Hematopoietic multipotent progenitor cell treated with erythropoietin and hydrocortisone succinate and interleukin-3 and kit ligand, for 6 days (in vitro differentiated cells): ENCODE measurements at regions not wholly inside any gene's neighbourhood (a gene's known extent, or its start where the extent isn't known, plus 50 kb on each side); places are given as distances from the start of the nearest gene placed in this dataset.

ENCODE experiments used
- DNase-seq: peaks from one replicate; pipeline ENCODE4 v3.0.0-alpha.2; 2015

DNA sequence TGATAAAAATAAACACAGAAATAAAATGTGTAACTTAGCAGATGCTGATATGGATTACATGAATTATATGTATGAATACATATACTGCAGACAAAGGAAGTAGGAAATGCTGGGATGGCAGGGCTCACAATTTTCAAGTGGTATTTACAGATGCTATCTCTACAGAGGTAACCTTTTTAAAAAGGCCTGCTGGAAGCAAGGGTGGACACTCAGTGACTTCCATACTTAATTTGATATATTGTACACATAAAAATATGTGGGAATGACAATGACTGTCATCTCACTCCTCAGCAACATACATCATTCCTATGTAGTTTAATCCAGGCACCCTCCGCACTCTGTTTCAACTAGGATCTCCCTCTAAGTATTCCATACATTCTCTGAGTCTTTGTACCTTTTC lies 452.9 kb downstream of the DTHD1 start:
- DNase-seq: no peak

GRCh38 chr4:36737691-36738090 lies 456.3 kb downstream of the DTHD1 start:
- no peak for DNase-seq

DNA sequence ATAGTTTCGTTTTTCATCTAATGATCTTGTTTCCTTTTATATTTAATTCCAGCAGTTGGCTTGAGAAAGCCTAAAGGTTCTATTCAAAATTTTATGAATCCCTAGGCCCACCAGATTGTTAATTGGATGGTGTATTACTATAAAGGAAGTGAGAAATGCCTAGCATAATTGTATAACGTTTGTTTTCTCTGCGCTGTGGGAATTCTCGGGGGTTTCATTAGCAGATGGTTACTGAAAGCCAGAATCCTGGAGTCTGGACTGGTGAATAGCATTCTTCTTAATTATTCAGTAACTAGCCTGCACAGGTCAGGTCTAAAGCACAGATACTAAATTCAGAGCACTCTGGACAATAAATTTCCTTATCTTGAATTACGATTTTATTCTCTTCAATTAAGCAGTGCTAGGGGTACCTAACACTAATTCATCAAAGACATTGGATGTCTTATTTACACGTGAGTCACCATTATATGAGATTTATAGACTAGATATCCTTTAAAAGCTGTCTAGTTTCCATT lies 459.4 kb downstream of the DTHD1 start:
- DNase-seq: no peak

DNA sequence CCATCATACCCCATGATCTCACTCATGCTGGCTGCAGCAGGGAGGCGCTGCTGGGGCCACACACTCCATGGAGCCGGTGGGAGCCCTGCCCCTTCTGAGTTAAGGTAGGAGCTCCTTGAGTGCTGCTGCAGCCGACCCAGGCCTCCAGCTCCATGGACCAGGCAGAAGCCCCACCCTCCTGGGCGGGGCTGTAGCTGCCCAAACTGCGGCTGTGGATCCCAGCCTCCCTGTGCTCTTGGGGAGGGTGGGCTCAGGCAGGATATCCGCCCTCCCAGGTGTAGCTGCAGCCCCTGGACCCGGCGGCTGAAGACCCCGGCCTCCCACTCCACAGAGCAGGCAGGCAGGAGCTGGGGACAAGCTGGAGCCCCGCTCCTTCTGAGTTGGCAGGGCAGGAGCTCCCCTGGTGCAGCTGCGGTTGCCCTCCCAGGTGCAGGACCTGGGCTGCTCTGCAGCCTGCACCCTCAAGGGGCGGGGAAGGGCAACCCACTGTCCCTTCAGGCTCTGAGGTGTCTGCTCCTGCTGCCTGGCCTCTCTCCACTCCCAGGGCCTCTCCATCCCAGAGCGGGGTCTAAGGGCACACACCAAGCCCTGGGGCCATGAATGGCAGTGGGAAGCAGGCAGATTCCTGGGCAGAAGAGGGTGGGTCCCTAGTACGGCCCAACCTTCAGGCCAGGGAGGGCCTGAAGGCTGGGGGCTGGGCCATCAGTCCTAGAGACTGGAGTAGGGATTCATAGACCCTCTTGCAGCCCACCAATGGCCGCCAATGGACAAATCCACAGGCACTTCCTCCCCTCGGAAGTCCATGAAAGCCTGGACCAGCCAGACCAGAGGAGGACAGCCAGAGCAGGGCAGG lies 466.1 kb downstream of the DTHD1 start:
- no peak for DNase-seq

- DNase-seq: no peak
Observed at GRCh38 chr4:36753048-36753447, 471.6 kb downstream of the DTHD1 start.

DNA sequence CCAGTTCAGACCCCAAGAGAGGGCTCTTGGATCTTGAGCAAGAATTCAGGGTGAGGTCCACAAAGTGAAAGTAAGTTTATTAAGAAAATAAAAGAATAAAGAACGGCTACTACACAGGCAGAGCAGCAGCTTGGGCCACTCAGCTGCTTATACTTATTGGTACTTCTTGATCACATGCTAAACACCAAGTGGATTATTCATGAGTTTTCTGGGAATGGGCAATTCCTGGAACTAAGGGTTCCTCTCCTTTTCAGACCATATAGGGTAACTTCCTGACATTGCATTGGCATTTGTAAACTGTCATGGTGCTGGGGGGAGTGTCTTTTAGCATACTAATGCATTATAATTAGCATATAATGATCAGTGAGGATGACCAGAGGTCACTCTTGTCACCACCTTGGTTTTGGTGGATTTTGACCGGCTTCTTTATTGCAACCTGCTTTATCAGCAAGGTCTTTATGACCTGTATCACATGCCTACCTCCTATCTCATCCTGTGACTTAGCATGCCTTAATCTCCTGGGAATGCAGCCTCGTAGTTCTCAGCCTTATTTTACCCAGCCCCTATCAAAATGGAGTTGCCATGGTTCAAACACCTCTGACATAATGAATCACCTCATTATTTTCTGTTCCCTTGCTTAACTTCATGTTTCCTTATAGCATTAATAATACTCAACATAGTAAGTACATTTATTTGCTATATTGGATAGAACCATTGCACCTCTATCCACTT lies 476.3 kb downstream of the DTHD1 start:
- DNase-seq: no peak

DNA sequence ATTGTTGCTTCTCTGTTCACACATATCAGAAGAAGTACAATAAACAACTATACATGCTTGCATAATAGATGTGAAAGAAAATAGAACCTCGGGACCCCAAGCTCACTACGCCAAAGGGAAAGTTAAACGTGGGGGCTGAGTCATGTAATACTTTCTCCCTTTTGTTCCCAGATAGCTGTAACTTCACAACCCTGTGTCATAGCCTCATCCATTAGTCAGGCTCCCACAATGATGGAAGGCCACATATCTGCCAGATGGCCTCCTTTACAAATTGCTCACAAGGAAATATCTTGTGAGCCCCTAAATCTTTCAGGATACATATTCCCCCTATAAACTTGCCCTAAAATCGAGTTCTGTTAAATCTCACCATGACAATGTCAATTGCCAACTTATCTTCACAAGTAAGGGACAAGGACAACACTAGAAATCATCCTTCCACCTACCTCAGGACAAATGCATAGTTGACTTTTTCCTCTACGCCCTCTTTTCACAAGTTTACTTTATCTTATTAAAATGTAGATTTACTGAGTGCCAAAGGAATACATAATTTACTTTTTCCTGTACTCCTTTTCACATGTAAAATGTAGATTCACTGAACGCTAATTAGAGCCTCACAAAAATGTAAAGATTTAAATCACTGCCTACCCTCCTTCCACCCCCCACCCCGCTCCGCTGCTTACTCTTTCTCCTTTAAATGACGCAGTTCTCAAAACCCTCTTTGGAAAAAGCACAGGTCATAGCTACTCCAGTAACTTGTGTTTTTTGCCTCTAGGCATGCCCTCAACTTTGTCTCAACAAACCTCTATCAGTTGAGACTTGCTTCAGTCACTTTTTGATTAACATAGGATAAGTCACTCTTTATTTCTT lies 477.1 kb downstream of the DTHD1 start:
- DNase-seq: no peak

- DNase-seq: no peak
Observed at GRCh38 chr4:36761607-36762006, 480.2 kb downstream of the DTHD1 start.

DNA sequence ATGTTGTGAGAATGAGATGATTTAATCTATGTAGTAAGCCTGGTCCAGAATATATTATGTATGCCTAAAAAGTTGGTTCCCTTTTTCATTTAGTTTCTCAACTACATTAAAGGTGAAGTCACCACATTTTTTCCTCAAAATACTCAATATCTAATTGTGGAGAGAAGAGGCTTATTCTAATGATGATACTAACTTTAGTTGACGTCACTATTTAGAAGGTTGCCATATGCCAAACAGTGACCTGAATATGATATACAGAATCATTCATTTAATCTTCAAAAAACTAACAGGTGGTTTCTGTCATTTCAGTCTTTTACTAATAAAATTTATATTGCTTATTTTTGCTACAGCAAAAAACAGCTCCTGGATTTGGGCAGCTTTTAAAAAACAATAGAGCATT lies 480.7 kb upstream of the NWD2 start:
- DNase-seq: no peak

DNA sequence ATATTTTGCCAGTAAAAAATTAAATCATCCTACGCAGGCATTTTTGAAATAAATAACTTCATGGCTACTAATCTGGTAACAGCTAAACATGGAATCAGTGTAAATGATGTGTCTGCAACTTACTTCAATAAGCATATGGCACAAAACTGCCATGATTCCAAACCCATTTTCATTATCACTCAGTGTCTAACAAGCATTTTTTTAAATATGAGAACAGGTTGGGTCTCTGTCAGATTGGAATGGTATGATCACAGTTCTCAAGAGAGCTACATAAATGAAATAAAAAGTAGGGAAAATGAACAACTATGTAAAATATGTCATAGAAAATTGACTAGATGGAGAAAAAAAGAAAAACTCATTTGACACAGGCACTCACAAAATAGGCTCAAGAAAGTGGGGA lies 476.9 kb upstream of the NWD2 start:
- DNase-seq: no peak

DNA sequence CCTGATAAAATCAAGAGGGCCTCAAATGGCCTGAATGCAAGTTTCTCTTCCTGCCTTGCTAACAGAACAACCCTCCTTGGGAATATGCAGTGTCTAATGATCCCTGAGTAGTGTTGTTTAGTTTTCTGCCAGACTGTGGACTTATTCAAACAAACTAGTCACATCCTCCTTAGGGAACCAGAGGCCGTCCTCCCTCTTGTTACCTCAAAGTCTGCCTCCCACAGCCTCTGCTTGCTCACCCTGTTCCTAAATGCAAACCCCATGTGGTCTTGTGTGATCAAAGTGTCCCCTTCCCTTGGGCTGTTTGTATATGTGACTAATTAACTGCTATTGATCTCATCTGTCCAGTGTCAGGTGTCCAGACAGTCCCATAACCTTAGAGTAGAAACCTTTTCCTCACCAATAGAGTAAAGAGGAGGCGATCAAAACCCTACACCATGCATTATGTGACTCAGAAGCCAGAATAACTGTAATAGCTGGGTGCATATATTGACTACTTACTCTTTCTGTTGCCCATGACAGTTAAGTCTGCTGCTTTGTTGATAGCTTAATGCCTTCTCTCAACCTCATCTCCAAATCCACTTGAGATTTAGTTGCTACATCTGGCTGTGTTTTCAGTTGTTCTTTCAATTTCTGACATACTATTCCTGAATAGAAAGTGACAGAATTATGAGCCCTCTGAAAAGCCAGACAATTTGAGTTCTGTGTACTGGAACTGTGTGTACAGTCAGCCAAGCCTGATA lies 473.0 kb upstream of the NWD2 start:
- DNase-seq: no peak

- DNase-seq: no peak
Observed at GRCh38 chr4:36772154-36772516, 472.4 kb upstream of the NWD2 start.

DNA sequence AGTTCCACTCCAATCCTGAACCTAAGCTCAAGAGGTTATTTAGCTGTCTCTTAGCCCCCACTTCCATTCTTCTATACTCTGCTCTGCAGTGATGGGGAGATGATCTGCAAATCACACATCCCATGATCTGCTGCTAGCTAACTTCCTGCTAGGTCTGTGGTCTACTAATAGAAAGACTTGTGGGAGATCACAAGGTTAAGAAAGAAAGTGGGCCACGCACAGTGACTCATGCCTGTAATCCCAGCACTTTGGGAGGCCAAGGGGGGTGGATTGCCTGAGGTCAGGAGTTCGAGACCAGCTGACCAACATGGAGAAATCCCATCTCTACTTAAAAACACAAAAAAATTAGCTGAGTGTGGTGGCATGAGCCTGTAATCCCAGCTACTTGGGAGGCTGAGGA lies 471.1 kb upstream of the NWD2 start:
- DNase-seq: no peak

DNA sequence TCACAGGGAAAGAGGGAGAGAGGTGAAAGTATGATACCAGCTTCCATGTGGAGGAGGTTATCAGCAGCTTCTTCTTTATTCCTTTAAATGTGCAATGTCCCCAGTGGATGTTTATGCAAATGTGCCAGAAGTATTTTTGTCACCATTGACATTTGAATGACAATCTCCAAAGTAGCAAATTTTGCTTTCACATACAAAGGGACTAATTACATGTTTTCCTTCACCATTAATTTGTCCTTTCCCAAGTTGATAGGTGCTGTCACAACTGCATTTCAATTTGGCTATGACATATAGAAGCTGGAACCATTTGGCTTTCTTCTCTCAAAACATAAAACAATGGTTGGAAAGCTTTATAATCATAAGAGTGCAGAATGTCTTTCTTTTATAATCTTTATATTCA lies 469.0 kb upstream of the NWD2 start:
- no peak for DNase-seq

GRCh38 chr4:36779601-36780000 lies 464.9 kb upstream of the NWD2 start:
- no peak for DNase-seq

DNA sequence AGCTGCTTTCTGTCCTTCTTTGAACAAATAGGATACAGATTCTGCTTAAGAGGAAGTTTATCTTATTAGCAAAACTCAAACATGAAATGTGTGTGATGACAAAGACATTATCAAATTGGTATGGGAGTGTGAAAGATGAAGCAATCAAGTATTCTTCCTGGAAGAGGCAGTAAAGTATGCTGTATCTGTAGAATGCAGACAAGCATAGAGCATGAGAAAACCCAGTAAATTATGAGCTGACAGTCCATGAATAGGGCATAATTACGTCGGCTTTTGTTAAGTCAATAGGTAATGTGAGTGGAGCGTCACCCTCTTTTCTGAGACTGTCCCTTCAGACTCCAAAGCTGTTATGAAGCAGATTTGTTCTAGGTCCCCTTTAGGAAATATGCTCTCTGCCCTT lies 458.6 kb upstream of the NWD2 start:
- DNase-seq: no peak

- DNase-seq: no peak
Observed at GRCh38 chr4:36786519-36786918, 458.0 kb upstream of the NWD2 start.

DNA sequence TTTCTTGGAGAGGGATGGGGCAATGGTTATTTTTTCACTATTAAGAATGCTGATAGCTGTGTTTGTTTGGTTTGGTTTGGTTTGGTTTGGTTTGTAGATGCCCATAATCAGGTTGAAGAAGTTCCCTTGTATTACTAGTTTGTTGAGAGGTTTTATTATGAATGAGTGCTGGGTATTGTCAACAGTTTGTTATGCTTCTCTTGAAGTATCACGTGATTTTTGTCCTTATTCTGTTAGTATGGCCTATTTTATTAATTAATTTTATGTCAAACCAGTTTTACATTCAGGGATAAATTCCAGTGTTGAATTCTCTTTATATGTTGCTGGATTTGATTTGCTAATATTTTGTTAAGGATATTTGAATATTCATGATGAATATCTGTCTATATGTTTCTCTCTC lies 449.8 kb upstream of the NWD2 start:
- no peak for DNase-seq

GRCh38 chr4:36812149-36812548 lies 432.4 kb upstream of the NWD2 start:
- no peak for DNase-seq

GRCh38 chr4:36815536-36815935 lies 429.0 kb upstream of the NWD2 start:
- no peak for DNase-seq

GRCh38 chr4:36823199-36823967 lies 421.2 kb upstream of the NWD2 start:
- no peak for DNase-seq

DNA sequence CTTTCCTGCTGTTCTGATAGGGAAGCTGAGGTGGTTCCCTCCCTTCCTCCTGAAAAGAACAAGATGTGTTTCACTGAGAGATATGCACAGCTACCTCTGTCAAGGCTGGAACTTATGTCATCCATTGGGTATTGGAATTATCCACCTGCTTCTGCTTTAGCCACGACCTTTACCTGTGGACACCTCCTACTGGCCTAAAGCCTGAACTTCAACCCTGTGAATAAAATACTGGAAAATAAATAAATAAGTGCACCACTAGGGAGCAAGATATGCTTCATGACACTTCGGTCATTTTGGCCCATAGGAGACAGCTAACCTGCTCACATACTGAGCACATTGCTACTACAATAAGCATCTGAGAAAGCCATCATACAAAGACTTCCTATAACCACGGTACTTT lies 419.9 kb upstream of the NWD2 start:
- peak; percentile 3 for DNase-seq
